HL-60/S4 (cell line): ENCODE measurements at regions not wholly inside any gene's neighbourhood (a gene's known extent, or its start where the extent isn't known, plus 50 kb on each side); places are given as distances from the start of the nearest gene placed in this dataset.

Experiments used
- in situ Hi-C: fragments of 300-500 bp; cut with MboI; formaldehyde crosslinking; loops from 2 replicates; pipeline ENCODE4 v1.14.3; 2022; ENCODE audit warnings: low sequenced_read_pairs

DNA sequence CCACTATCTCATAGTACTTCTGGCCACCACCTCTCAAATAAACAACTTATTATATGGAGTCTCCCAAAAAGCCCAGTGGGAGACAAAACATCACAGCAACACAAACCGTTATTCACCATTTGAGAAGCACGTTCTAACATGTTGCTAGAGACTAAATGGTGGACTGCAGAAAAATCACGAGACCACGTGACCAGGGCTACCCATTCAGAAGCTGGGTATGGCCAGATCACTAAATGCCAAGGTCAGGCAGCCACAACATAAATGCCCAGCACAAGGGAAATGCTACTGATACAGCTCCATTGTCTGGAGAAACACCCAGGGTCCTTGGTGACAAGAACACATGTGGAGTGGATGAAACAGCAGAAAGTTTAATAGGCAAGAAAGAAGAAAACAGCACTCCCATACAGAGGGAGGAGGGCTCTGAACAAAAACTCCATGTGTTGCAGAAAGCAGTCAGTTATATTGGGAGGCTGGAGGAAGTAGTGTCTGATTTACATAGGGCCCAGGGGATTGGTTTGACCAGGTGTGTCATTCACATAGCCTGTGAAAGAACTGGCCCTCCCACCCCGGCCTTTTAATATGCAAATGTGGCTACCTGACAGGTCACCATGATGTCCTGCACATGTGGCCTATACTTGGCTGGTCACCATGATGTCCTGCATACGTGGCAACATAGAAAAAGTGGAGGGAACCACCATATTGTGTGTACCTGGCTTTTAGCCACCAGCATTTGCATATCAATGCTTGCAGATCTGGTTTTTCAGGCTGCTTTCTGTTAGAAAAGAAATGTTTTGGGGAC, 97.2 kb downstream of the TRIM36 start:
- in situ Hi-C loops, result no loop called here

DNA sequence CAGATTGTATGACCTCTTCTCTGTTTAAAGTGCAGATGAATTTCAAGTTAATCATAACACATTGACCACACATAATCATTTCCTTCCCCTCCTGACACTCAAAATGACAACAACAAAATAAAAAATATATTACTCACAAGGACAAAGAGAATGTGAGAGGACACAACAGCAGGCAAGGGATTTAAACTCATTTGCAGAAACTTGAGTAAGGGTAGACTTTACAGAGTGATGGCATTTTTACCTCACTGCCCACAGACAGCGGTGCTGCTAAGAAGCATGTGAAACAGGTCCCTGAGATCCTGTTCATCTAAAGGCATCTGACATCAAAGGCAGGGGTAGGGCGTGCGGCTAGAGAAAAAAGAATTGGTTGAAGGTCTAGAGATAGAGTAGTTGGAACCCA, 99.0 kb downstream of the TRIM36 start:
- in situ Hi-C loops, result no loop called here

DNA sequence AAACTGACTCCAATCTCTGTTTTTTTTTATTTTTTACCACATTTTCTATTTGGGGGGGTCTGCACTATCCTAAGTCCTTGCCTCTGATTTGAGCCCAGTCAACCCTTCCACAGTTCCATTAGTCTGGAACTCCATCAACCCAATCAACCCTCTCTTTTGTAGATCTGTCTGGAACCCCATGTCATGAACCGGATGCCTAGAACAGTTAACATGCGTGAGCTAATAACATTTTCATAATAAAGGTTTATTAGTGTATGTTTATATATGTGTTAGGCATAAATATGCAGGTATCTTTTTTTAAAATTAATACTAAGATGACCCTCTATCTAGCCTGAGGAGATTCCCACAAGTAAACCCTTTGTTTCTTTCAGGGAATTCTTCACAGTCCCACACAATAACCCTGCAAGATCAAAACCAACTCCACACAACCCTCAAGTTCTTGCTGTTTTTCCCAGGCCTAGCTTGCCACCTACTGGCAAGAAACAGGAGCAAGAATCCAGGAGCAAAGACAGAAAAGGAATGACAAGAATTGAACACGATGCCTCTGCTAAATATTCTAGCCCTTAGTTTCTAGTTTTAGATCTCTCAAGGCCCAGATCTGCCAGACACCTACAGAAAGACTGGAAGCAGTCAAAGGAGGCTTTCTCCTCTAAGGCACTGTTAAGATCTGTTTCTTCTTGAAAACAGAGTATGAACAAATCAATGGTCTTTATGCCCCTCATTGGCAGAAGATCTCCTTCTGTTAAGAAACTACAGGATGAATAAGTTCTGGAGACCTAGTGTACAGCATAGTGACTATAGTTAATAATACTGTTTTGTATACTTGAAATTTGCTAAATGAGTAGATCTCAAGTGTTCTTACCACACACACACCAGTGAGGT, 100.4 kb downstream of the TRIM36 start:
- in situ Hi-C loops, result no loop called here

DNA sequence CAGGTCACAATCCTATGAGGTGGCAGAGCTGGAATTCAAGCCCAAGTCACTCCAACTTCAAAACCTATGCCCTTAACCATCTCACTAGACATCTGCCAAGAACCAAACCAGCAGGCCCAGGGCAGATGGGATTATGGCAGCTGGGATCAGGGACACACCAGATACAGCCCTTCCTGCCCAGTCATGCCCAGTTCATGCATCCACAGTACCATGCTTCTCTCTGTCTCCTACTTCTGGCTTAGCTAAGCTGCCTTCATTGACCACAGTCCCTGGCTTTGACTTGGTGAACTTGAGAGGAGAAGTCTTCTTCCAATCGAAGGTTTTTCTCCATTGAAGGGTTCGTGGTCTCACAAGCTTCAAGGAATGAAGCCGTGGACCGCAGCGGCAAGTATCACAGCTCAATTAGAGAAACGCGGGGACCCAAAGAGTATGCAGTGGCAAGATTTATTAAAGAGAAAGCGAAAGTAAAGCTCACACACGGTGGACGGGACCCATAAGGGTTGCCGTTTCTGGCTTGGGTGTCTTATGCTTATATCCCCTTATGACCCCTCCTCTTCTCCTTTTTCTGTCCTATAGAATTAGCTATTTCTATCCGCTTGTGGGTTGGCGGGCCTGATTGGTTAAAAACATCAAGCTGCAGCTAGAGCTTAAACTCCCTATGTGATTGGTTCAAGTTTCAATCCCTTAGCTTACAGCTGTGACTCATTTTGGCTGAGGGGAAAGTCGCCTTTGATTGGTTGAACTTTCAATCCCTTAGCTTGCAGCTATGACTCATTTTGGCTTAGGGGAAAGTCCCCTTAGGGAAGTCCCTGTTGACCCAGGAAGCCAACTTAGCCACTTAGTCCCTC, 101.2 kb downstream of the TRIM36 start:
- in situ Hi-C loops, result no loop called here

DNA sequence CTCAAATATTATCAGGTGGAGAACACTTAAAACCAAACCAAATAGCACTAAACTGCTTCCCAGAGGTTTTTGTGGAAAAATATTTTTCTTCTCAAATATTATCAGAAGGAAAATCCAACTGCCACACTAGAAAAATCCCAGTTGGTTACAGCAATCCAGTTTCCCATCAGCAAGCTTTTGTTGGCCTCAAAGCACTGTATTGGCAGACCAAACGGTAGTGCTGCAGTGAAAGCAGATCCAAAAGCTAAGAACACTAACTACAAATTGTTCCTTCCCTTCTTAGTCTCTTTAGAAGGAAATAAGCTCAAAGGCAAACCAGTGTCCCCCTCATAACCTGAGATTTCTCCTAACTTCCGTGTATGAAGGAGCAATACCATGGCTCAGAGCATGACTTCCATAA, 105.3 kb downstream of the TRIM36 start:
- in situ Hi-C loops, result no loop called here

DNA sequence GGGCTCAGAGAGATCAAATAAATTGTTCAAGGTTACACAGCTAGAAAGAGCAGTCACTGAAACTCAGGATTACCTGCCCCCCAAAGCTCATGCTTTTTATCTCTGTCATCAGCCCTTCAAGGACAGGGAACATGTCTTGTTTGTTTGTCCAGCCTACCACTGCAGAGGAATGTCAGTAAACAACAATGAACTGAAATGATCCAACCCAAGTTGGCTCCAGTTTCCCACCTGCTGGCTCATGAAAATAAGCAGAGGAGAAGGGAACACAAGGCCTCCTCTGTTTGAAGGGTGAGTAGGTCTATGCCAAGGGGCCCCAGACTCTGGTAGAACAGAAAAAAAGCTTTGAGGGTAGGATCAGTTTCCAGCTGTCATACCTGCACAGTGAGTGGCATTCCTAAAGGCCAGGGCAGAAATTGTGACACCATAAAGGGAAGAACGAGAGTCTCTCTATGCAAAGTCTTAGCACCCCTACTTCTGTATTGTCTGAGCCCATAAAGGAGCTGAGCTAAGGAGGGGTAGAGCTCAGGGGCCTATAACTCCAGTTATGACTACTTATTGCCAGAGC, 115.2 kb downstream of the TRIM36 start:
- in situ Hi-C loops, result no loop called here

DNA sequence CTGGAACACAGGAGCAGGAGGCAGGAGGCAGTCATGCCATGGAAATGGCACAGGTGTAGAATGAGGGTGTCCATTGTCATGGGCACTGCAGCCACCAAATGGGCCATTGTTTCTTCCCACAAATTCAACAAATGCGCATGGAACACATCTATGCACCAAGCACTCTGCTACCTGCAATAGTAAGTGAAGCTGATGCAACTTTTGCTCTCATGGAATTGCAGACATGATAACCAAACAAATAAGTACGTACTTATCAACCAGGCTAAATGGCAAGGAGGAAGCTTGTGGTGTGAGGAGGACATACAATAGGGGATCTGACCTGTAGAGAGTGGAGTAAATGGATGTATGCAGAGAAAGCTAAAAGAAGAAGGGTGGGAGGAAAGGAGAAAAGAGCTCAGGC, 116.8 kb downstream of the TRIM36 start:
- in situ Hi-C loops, result no loop called here

DNA sequence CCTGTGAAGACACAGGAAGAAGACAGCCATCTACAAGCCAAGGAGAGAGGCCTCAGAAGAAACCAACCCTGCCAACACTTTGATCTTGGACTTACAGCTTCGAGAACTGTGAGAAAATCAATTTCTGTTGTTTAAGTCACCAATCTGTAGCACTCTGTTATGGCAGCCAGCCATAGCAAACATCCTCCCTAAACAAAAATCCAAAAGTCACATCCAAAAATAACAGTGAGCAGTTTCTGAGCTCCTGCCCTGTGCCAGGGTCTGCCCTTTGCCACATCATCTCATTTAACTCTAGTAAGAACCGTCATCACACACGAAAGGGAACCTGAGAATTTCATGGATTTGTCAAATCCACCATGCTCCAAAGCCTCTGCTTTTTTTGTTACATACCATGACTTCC, 118.8 kb downstream of the TRIM36 start:
- in situ Hi-C loops, result no loop called here

DNA sequence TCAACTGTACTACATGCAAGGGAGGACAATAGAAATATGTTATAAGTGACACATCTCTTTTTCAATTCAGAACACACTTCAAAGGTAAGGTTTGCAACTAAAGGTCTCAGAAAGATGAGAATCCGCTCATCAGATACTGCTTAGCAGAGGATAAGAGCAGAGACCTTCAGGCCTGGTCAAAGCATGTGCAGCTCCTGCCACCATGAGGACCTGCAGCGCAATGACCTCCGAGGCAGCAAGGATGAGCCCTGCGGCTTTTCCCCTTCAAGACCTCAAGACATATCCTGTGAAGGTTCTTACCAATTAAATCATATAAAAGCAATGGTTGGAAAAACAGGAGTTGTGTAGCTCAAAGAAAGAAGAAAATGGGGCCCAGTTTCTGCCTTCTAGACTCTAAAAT, 135.8 kb downstream of the TRIM36 start:
- in situ Hi-C loops, result no loop called here

DNA sequence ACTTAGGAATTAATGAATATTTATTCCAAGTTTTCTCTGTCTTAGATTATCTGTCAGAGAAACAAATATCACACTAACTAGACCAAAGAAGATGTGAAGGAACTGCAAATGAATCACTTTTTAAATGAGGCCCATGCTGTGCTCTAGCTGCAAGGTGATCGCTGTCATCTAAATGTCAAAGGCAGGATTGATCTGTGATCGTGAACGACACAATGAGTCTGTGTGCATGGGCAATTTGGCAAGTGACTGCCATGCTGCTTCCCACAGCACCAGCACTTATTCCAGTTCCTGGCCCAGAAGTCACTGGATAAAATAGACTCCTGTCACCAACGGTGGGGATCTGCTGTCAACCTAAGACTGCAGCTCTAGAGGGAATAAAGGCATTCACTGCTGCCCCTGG, 141.2 kb downstream of the TRIM36 start:
- in situ Hi-C loops, result no loop called here

DNA sequence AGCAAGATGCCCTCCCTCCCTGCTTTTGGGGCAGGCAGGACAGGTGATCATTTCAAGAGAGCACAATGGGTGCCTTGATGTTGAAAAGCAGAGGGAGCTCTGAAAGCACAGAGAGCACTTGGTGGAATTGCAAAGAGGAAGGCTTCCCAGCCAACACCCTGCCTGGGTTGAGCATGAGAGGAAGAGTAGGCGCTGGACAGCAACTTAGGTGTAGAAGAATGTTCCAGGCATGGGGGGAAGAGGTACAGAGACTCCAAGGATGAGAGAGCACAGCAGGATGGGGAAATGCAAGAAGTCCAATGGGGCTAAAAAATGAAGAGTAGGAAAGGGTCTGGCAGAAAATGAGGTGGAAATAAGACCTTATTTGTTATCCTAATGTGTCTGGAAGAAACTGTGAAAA, 144.8 kb downstream of the TRIM36 start:
- in situ Hi-C loops, result no loop called here

DNA sequence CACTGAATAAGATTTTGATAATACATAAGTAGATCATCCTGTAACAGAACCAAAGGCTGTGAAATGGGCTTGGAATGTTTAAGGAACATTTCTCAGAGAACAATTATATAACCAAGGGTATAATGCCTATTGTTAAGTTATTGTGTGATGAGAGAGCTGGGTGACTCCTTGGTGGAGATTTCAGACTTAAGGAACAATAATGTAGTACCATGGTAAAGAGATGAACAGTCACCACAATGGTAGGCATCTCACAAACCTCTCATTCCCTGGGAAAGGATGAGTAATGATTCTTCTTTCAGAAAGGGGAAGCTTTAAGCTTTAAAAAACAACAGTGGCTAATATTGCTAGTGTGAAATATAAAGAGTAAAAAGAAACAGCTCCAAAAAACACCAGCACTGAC, 147.4 kb downstream of the TRIM36 start:
- in situ Hi-C loops, result no loop called here

DNA sequence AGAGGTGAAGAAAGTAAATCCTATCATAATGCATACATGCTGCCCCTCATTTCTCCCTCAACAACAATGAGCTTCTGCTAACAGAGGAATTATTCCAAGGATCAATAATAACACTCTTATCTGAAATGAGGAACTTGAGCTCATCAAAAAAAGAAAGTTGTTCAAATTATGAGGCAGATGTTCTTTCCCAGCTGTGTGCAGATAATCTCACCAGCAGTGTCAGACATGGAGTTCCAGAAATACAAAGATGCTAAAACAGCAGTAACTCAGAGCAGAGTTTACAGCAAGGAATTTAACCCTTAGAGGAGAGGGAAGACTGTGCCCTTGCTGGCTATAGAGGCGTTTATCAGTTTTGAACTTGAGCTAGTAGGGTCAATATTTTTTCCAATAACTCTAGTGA, 153.1 kb downstream of the TRIM36 start:
- in situ Hi-C loops, result no loop called here

DNA sequence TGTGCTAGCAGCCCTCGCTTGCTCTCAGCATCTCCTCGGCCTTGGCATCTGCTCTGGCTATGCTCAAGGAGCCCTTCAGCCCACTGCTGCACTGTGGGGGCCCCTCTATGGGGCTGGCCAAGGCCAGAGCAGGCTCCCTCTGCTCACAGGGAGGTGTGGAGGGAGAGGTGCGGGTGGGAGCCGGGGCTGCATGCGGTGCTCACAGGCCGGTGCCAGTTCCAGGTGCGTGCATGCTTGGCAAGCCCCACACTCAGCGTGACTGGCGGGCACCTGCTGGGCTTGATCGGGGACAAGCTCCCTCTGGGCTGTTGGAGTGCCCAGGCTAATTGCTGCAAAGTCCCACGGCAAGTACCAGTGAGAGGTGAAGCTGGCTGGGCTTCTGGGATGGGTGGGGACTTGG, 170.5 kb downstream of the TRIM36 start:
- in situ Hi-C loops, result no loop called here

DNA sequence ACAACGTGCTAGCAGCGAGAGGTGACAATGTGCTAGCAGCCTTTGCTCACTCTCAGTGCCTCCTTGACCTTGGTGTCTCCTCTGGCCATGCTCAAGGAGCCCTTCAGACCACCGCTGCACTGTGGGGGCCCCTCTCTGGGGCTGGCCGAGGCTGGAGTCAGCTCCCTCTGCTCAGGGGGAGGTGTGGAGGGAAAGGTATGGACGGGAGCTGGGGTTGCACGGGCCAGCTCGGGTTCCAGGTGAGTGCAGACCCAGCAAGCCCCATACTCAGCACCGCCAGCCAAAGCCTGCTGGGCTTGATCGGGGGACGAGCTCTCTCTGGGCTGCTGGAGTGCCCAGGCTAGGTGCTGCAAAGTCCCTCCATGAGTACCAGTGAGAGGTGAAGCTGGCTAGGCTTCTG, 180.2 kb downstream of the TRIM36 start:
- in situ Hi-C loops, result no loop called here

DNA sequence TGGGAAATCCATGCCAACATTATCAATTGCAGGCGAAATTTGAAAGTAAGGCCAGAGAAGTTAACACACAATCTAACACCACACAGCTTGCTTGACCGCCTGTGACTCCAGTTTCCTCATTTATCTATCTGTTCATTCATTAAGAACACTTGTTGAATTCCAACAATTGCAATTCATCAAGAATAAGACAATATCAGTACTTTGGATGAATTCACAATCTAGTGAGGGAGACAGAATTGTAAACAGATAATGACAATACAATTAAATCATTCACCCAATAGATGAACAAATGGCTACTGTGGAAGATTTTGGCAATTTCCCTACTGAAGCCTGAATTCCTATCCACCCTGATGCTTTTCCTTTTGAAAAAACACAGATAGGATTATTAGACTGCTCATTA, 181.6 kb downstream of the TRIM36 start:
- in situ Hi-C loops, result no loop called here

DNA sequence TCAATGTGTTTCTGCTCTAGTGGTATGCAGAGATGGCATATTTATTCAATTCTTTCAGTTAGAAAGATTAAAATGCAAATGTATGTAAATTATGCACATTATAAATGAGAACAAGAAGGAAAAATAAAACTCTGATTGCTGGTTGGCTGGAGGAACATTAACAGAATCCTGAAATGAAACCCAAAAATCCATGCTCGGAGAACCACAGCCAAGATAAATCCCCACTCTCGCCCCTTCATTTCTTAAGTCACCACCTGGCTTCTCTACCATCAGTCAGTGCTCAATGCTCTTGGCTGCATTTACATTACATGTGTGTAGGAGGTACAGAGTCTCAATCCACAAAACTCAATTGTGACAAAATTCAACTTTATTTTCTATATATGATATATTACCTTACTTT, 184.9 kb downstream of the TRIM36 start:
- in situ Hi-C loops, result no loop called here

DNA sequence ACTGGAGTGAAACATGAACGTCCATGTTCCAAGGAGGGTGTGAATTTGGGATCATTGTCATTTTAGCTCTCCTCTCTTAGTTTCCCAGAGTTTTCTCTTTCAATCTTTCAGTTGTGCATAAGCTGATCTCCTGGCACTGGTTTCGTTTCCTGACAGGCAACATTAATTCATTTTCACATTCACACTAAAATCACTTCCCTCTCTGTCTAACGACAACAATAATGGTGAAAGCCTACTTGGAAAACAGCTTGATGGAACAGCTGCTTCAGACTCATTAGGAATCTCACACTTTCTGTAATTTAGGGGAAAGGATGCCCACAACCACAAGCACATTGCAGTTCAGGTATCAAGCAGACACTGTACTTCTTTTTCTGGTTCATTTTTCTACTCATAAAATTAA, 188.6 kb downstream of the TRIM36 start:
- in situ Hi-C loops, result no loop called here

DNA sequence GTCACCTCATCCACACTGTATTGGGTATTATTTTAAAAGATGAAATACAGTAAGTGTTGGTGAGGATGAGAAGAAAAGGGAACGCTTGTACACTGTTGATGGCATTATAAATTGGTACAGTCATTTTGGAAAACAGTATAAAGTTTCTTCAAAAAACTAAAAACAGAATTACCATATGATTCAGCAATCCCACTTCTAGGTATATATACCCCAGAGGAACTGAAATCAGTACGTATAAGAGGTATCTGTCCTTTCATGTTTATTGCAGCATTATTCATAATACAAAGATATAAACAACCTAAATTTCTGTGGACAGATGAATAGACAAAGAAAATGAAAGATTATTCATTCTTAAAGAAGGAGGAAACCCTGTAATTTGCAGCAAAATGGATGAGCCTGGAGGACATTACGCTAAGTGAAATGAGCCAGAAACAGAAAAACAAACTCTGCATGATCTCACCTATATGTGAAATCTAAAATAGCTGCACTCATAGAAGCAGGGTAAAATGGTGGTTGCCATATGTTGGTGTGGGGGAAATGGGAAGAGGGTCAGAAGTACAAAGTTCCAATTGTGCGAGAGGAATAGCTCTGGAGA, 191.6 kb downstream of the TRIM36 start:
- in situ Hi-C loops, result no loop called here

DNA sequence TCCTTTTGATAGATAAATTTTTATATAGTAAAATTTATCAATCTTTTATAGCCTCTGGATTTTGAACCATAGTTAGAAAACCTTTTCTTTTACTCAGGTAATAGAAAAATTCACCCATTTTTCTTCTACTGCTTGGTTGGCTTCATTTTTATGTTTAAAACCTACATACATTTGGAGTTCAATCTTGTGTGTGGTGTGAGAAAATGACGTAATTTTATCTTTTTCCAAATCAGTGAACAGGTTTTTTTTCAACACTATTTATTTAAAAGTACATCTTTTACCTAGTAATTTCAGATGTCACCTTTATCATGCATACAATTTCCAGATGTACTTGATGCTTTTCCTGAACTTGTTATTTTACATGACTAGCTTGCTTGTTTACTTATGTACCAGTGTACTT, 200.2 kb downstream of the TRIM36 start:
- in situ Hi-C loops, result no loop called here

DNA sequence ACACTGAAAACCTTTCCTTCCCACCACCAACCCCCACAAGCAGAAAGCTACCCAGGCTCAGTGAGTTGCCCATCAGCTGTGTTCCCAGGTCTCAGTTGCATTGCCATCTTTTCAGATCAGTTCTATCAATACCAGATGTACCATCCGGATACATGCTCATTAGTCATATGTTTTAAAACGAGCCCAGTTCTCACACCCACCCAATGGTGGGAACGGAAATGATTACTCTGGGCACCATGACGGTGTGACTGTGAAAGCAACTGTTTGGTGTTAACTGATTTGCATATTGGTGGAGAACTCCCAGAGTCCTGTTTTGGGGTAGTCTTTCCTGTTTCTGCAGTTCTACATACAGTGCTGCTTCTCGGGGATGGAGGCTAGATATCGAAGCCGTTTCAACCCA, 212.3 kb downstream of the TRIM36 start:
- in situ Hi-C loops, result no loop called here
